LNCAP (cell line): ENCODE measurements at regions not wholly inside any gene's neighbourhood (a gene's known extent, or its start where the extent isn't known, plus 50 kb on each side); places are given as distances from the start of the nearest gene placed in this dataset.

ENCODE experiments used
- CTCF ChIP-seq: fragments of 450-650 bp; IDR thresholded peaks from 2 replicates; pipeline ENCODE4 v1.5.1; 2017; ENCODE audit warnings: mild to moderate bottlenecking

GRCh38 chr20:61133611-61134010 lies 118.5 kb upstream of the CDH4 start:
- no peak for TF ChIP-seq CTCF

- TF ChIP-seq CTCF: no peak
Observed at GRCh38 chr20:61134296-61135030, 117.6 kb upstream of the CDH4 start.

- TF ChIP-seq CTCF: no peak
Observed at GRCh38 chr20:61135266-61135665, 116.8 kb upstream of the CDH4 start.

- TF ChIP-seq CTCF: no peak
Observed at GRCh38 chr20:61135968-61136367, 116.1 kb upstream of the CDH4 start.

- no peak for TF ChIP-seq CTCF
Observed at GRCh38 chr20:61138566-61138965, 113.5 kb upstream of the CDH4 start.

- no peak for TF ChIP-seq CTCF
Observed at GRCh38 chr20:61139031-61139430, 113.0 kb upstream of the CDH4 start.

- no peak for TF ChIP-seq CTCF
Observed at GRCh38 chr20:61140576-61140975, 111.5 kb upstream of the CDH4 start.

GRCh38 chr20:61146023-61146422 lies 106.0 kb upstream of the CDH4 start:
- TF ChIP-seq CTCF: no peak
